ENCODE measurements at regions not wholly inside any gene's neighbourhood (a gene's known extent, or its start where the extent isn't known, plus 50 kb on each side); places are given as distances from the start of the nearest gene placed in this dataset.

DNA sequence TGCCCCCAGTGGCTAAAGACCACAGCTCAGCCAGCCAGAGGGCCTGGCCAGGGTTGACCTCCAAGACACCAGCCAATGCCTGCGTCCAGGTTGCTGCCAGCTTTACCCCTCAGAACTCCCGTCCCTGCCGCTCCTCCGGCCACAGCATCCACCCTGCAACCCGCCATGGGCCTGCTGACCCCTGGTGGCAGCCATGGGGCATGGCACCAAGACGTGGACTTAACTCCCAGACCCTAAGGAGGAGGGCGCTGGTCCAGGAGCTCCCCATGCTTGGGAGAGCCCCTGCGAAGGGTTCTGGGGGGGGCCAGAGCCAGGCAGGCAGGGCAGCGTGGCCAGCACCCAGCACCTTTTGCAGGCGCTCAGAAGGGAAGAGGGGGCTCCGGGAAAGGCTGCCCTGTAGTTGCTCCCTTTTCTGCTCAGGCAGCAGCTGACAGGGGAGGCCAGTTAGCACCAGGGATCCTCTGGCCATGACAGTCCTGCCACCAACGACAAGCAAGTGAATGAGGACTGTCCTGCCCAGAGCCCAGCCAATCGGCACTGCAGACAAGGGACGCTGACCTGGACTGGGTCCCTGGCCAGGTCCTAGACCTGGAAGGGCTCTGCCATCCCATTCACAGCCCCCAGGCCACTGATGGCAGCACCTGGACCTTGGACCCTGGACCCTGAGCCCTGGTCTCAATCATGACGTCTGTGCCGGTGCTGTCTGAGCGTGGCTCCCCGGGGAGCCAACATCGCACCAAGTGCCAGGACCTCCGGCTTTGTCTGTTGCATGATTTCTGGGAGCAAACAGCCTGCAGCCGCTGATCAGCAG lies 246.2 kb downstream of the NPHP4 start:
- Histone ChIP-seq H3K27ac (no peak overlapping the region), H3K9me3 (ENCODE audit: severe bottlenecking) (no peaks in the 10 kb centered on the region), H3K27me3 (ENCODE audit: insufficient read depth, low read depth, severe bottlenecking) (no peaks in the 10 kb centered on the region), H3K4me3 (ENCODE audit: low read depth, low read length) (no peak overlapping the region), H3K36me3 (no peaks in the 10 kb centered on the region)
- TF ChIP-seq, protein P1, sequence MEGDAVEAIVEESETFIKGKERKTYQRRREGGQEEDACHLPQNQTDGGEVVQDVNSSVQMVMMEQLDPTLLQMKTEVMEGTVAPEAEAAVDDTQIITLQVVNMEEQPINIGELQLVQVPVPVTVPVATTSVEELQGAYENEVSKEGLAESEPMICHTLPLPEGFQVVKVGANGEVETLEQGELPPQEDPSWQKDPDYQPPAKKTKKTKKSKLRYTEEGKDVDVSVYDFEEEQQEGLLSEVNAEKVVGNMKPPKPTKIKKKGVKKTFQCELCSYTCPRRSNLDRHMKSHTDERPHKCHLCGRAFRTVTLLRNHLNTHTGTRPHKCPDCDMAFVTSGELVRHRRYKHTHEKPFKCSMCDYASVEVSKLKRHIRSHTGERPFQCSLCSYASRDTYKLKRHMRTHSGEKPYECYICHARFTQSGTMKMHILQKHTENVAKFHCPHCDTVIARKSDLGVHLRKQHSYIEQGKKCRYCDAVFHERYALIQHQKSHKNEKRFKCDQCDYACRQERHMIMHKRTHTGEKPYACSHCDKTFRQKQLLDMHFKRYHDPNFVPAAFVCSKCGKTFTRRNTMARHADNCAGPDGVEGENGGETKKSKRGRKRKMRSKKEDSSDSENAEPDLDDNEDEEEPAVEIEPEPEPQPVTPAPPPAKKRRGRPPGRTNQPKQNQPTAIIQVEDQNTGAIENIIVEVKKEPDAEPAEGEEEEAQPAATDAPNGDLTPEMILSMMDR (IDR thresholded peaks at IDR 0.05; ENCODE audit: low read depth, low read length) = peak; percentile 98
- peak; percentile 82 for DNase-seq

DNA sequence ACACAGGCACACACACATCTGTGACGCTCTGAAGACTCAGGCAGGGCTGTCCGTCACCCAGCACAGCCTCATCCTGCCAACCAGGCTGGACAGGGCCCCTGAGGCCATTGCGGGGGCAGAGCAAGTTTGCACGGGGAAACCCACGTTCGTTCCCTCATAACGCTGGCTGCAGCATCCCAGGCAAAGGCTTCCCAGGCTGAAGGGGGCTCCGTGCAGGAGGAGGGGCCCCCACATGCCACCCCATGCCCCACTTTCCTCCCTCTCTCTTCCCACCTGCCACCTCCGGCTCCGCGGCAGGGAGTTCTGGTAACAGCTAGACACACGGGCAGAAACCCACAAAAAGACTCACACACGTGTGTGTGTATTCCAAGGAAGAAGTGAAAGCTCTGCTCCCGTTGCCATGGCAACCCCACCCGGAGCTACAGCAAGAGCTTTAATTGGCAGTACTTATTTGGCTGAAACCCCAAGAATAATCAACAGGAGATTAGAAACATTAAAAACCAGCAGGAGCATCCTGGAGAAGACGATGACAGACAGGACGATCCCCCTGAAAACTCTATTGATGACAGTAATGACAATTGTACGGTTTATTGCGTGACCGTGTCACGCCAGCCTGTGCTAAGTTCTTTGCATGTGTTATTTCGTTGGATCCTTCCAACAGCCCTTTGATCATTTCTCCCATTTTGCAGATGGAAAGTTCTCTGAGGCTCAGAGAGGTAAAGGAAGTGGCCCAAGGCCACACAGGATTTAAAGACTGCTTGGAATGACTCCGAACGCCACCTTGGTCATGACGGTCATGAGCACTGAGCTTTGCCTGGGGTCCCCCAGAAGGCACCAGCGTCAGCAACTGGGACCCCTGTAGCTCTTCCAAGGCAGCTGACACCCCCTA lies 247.1 kb downstream of the NPHP4 start:
- H3K27me3 ChIP-seq (ENCODE audit: insufficient read depth, low read depth, severe bottlenecking) = no peaks in the 10 kb centered on the region
- H3K36me3 ChIP-seq = no peaks in the 10 kb centered on the region
- TF ChIP-seq, protein P1 (IDR thresholded peaks at IDR 0.05; ENCODE audit: low read depth, low read length) = no peak
- H3K9me3 ChIP-seq (ENCODE audit: severe bottlenecking) = no peaks in the 10 kb centered on the region
- no peak overlapping the region for H3K27ac ChIP-seq
- no peak for DNase-seq
- H3K4me3 ChIP-seq (ENCODE audit: low read depth, low read length) = no peak overlapping the region

DNA sequence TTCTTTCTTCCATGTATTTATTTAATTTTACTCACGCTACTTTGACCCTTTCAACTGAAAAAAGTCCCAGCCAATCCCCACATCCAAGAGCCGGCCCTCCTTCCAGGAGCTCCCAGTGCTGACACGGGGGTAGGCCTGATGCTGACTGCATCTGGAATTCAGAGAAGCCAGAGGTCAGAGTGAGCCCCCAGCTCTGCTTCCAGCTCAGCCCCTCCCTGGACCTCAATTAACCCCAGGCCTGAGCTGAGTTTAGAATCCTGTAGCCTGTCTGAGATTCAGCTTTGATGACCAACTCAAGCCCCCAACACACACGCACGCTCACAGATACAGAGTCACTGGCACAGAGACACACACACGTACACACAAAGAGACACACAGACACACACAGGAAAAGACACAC lies 247.9 kb downstream of the NPHP4 start:
- Histone ChIP-seq H3K9me3 (ENCODE audit: severe bottlenecking) (no peaks in the 10 kb centered on the region), H3K27ac (no peak overlapping the region), H3K27me3 (ENCODE audit: insufficient read depth, low read depth, severe bottlenecking) (no peaks in the 10 kb centered on the region), H3K4me3 (ENCODE audit: low read depth, low read length) (no peak overlapping the region), H3K36me3 (no peaks in the 10 kb centered on the region)
- DNase-seq = no peak
- TF ChIP-seq, protein P1 (IDR thresholded peaks at IDR 0.05; ENCODE audit: low read depth, low read length) = no peak

DNA sequence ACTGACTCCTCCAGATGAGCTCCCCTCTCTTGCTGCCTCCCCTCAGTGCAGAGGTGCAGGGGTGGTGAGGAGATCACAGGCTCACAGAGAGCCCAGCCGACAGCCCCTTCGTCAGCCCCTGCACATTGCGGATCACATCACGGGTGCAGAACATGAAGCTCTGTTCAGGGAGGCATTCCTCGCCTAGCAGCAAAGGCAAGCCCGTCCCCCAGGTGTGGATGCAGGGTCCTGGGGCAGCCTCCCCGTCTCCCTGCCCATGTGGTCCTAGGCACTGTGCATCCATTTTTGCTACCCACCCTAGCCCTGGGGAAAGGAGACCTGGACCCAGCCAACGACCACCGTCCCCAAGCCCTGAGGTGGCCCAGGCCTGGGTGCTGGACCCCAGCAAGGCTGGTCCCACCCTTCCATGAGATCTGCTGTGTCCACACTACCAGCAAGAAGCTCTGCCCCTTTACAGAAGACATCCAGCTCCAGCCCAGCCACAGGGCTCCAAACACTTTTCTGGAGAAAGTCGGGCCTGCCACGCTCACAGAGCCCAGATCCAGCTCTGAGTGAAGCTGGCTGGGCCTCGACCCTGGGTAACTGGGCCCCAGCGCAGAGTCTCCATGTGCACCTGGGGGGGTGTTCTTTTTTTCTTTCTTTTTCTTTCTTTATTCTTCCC lies 248.7 kb downstream of the NPHP4 start:
- Histone ChIP-seq H3K27ac (no peak overlapping the region), H3K4me3 (ENCODE audit: low read depth, low read length) (no peak overlapping the region), H3K27me3 (ENCODE audit: insufficient read depth, low read depth, severe bottlenecking) (no peaks in the 10 kb centered on the region), H3K36me3 (no peaks in the 10 kb centered on the region), H3K9me3 (ENCODE audit: severe bottlenecking) (no peaks in the 10 kb centered on the region)
- TF ChIP-seq, protein P1 (IDR thresholded peaks at IDR 0.05; ENCODE audit: low read depth, low read length) = no peak
- no peak for DNase-seq

DNA sequence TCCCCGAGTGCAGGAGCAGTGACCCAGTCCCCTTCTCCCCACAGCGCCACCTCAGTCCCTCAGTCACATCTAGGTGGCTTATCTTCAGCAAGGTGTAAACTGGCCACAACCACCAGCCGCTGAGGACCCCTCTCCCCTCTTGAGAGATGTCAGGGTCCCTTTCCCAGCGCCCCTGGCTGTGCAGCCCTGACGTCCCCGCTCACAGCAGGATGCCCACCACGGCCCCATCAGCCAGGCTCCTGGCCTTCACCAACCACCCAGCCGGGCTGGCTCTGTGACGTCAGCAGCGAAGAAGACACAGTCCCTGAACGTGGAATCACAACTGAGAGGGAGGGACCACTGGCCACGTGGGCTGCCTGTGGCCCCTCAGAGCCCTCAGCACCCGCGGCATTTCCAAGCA lies 249.4 kb downstream of the NPHP4 start:
- Histone ChIP-seq H3K27me3 (ENCODE audit: insufficient read depth, low read depth, severe bottlenecking) (no peaks in the 10 kb centered on the region), H3K9me3 (ENCODE audit: severe bottlenecking) (no peaks in the 10 kb centered on the region), H3K4me3 (ENCODE audit: low read depth, low read length) (no peak overlapping the region), H3K27ac (no peak overlapping the region), H3K36me3 (no peaks in the 10 kb centered on the region)
- TF ChIP-seq, protein P1 (IDR thresholded peaks at IDR 0.05; ENCODE audit: low read depth, low read length) = no peak
- DNase-seq = no peak
